GM06990 (cell line): ENCODE measurements at regions not wholly inside any gene's neighbourhood (a gene's known extent, or its start where the extent isn't known, plus 50 kb on each side); places are given as distances from the start of the nearest gene placed in this dataset.

ENCODE experiments used
- DNase-seq: peaks from one replicate; pipeline ENCODE4 v3.0.0-alpha.2; 2011; ENCODE audit not compliant: insufficient read length; ENCODE audit errors: extremely low read depth
- H3K27me3 ChIP-seq: replicated peaks from 2 replicates; pipeline ENCODE4 v1.6.0; 2011; ENCODE audit warnings: low read length; ENCODE audit not compliant: control insufficient read depth, insufficient read depth
- H3K36me3 ChIP-seq: 2 replicates; pipeline ENCODE4 v1.5.1; 2011; ENCODE audit warnings: low read length; ENCODE audit not compliant: control insufficient read depth, insufficient read depth
- H3K4me3 ChIP-seq: replicated peaks from 2 replicates; pipeline ENCODE4 v1.5.1; 2011; ENCODE audit warnings: low read depth, mild to moderate bottlenecking, control low read depth, low read length
- CTCF ChIP-seq: IDR thresholded peaks from 2 replicates; pipeline ENCODE4 v1.5.1; 2011; ENCODE audit warnings: low read length, control low read depth, mild to moderate bottlenecking, inconsistent platforms; ENCODE audit not compliant: insufficient read depth, poor library complexity, severe bottlenecking

GRCh38 chr2:125167820-125168219 lies 1142.7 kb downstream of the CNTNAP5 start:
- H3K27me3 ChIP-seq = no peaks in the 10 kb centered on the region
- TF ChIP-seq CTCF = no peak
- no peak for DNase-seq
- no peaks in the 10 kb centered on the region for H3K36me3 ChIP-seq
- no peak overlapping the region for H3K4me3 ChIP-seq

- no peaks in the 10 kb centered on the region for H3K36me3 ChIP-seq
- no peak overlapping the region for H3K4me3 ChIP-seq
- DNase-seq = no peak
- no peak for TF ChIP-seq CTCF
- no peaks in the 10 kb centered on the region for H3K27me3 ChIP-seq
These were observed 1143.4 kb downstream of the CNTNAP5 start for GRCh38 chr2:125168442-125168841.

- H3K27me3 ChIP-seq = no peaks in the 10 kb centered on the region
- no peak overlapping the region for H3K4me3 ChIP-seq
- no peaks in the 10 kb centered on the region for H3K36me3 ChIP-seq
- no peak for TF ChIP-seq CTCF
- no peak for DNase-seq
These were observed 1144.1 kb downstream of the CNTNAP5 start for GRCh38 chr2:125169022-125169763.

GRCh38 chr2:125169764-125170146 lies 1144.7 kb downstream of the CNTNAP5 start:
- H3K36me3 ChIP-seq = no peaks in the 10 kb centered on the region
- no peaks in the 10 kb centered on the region for H3K27me3 ChIP-seq
- TF ChIP-seq CTCF = no peak
- no peak overlapping the region for H3K4me3 ChIP-seq
- DNase-seq = no peak

GRCh38 chr2:125172181-125172580 lies 1147.1 kb downstream of the CNTNAP5 start:
- Histone ChIP-seq H3K27me3 (no peaks in the 10 kb centered on the region), H3K4me3 (no peak overlapping the region), H3K36me3 (no peaks in the 10 kb centered on the region)
- no peak for TF ChIP-seq CTCF
- no peak for DNase-seq

GRCh38 chr2:125175415-125175814 lies 1150.3 kb downstream of the CNTNAP5 start:
- no peak overlapping the region for H3K4me3 ChIP-seq
- TF ChIP-seq CTCF = no peak
- H3K36me3 ChIP-seq = no peaks in the 10 kb centered on the region
- no peak for DNase-seq
- H3K27me3 ChIP-seq = no peaks in the 10 kb centered on the region
